Type B pancreatic cell (in vitro differentiated cells): ENCODE measurements at regions not wholly inside any gene's neighbourhood (a gene's known extent, or its start where the extent isn't known, plus 50 kb on each side); places are given as distances from the start of the nearest gene placed in this dataset.

Experiments used
- DNase-seq: peaks from one replicate; pipeline ENCODE4 v3.0.0; 2021; ENCODE audit warnings: mixed read lengths; ENCODE audit not compliant: unreplicated experiment; ENCODE audit errors: extremely low spot score
- H3K27ac Mint-ChIP-seq: 2 replicates; pipeline ENCODE4 v1.8.0; 2021; ENCODE audit warnings: mild to moderate bottlenecking, mixed read lengths
- H3K27me3 Mint-ChIP-seq: 2 replicates; pipeline ENCODE4 v1.8.0; 2021; ENCODE audit warnings: mixed read lengths
- H3K36me3 Mint-ChIP-seq: 2 replicates; pipeline ENCODE4 v1.8.0; 2021; ENCODE audit warnings: mixed read lengths
- H3K4me1 Mint-ChIP-seq: one replicate; pipeline ENCODE4 v1.8.0; 2021; ENCODE audit warnings: mixed read lengths; ENCODE audit not compliant: unreplicated experiment
- H3K4me3 Mint-ChIP-seq: 2 replicates; pipeline ENCODE4 v1.8.0; 2021; ENCODE audit warnings: mild to moderate bottlenecking, mixed read lengths
- H3K9me3 Mint-ChIP-seq: 2 replicates; pipeline ENCODE4 v1.8.0; 2021; ENCODE audit warnings: mixed read lengths
- TF ChIP-seq, protein P1 (sequence below): fragments of 200-600 bp; sonication (generic); conservative IDR thresholded peaks from 2 replicates; pipeline ENCODE4 v1.5.0; 2021; ENCODE audit warnings: antibody characterized with exemption, mild to moderate bottlenecking

DNA sequence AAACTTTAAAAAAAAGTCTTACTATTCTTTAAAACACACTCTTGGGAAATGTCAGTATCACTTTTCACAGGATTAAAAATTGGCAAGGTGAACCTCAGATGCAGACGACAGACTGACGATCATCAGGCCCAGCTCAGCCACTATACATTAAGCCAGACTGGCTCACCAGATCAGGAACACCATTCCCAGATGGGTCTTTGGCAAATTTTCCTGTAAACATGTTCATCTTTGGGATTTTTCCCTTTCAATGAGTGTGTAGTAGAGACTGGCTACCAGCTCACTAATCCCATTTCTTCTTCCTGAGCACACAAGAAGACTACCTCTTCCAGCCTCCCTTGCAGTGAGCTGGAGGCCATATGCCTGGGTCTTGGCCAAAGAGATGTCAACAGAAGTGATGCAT is 142.7 kb upstream of the CHST15 start:
- peaks cover under 1% of the 10 kb centered on the region for H3K36me3 Mint-ChIP-seq
- H3K4me1 Mint-ChIP-seq, result no peaks in the 10 kb centered on the region
- H3K27me3 Mint-ChIP-seq, result peaks cover 3% of the 10 kb centered on the region
- TF ChIP-seq, protein P1, sequence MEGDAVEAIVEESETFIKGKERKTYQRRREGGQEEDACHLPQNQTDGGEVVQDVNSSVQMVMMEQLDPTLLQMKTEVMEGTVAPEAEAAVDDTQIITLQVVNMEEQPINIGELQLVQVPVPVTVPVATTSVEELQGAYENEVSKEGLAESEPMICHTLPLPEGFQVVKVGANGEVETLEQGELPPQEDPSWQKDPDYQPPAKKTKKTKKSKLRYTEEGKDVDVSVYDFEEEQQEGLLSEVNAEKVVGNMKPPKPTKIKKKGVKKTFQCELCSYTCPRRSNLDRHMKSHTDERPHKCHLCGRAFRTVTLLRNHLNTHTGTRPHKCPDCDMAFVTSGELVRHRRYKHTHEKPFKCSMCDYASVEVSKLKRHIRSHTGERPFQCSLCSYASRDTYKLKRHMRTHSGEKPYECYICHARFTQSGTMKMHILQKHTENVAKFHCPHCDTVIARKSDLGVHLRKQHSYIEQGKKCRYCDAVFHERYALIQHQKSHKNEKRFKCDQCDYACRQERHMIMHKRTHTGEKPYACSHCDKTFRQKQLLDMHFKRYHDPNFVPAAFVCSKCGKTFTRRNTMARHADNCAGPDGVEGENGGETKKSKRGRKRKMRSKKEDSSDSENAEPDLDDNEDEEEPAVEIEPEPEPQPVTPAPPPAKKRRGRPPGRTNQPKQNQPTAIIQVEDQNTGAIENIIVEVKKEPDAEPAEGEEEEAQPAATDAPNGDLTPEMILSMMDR, result no peak
- H3K27ac Mint-ChIP-seq, result no peak overlapping the region
- no peak for DNase-seq
- H3K9me3 Mint-ChIP-seq, result no peaks in the 10 kb centered on the region
- H3K4me3 Mint-ChIP-seq, result no peak overlapping the region

DNA sequence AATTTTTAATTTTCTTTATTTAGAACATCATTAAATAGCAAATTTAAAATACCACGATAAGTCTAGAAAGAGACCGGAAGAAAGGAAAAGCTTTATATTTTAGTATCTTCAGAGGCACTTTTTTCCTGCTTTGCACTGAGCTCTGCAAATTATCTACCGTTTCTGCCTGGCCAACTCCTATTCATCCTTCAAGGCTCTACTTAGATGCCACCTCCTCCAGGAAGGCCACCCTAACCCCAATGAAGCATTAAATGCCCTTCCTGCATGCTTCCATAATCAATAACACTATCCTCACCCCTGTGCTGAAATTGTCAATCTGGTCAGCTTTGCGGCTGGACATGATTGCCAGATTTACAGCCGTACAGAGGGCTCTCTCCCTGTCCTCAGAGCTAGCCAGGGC is 141.8 kb upstream of the CHST15 start:
- DNase-seq, result no peak
- H3K36me3 Mint-ChIP-seq, result peaks cover 4% of the 10 kb centered on the region
- H3K27ac Mint-ChIP-seq, result no peak overlapping the region
- H3K4me1 Mint-ChIP-seq, result no peaks in the 10 kb centered on the region
- H3K9me3 Mint-ChIP-seq, result no peaks in the 10 kb centered on the region
- TF ChIP-seq, protein P1, result no peak
- H3K27me3 Mint-ChIP-seq, result peaks cover 6% of the 10 kb centered on the region
- no peak overlapping the region for H3K4me3 Mint-ChIP-seq

DNA sequence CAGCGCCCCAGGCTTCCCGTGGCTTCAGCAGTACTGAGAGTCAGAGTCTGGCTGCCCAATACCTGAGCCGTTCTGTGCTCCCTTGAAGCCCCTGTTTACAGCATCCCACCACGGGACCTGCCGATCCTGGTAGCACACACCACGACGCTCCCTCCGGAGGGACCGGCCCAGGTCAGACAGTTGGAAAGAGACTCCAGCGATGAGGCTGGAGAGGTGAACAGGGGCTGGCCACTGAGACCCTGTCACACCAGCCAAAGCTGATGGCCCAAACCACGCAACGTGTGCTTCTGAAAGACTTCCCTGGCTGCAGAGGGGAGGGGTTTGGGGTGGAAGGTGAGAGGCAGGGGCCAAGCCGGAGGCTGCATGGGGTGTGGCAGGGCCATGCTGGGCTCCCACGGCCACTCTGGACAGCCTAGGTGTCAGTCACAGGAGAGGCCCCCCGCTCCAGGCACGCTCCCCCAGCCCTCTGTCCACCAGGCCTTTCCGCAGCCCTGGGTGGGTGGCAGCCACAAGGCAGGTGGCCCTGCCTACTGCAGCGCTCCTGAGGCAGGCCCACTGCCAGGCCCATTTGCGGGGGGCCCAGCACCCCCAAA is 140.2 kb upstream of the CHST15 start:
- H3K27ac Mint-ChIP-seq, result no peak overlapping the region
- no peak overlapping the region for H3K4me3 Mint-ChIP-seq
- H3K9me3 Mint-ChIP-seq, result no peaks in the 10 kb centered on the region
- TF ChIP-seq, protein P1, result no peak
- DNase-seq, result no peak
- no peaks in the 10 kb centered on the region for H3K4me1 Mint-ChIP-seq
- H3K36me3 Mint-ChIP-seq, result peaks cover 4% of the 10 kb centered on the region
- H3K27me3 Mint-ChIP-seq, result peaks cover 3% of the 10 kb centered on the region

DNA sequence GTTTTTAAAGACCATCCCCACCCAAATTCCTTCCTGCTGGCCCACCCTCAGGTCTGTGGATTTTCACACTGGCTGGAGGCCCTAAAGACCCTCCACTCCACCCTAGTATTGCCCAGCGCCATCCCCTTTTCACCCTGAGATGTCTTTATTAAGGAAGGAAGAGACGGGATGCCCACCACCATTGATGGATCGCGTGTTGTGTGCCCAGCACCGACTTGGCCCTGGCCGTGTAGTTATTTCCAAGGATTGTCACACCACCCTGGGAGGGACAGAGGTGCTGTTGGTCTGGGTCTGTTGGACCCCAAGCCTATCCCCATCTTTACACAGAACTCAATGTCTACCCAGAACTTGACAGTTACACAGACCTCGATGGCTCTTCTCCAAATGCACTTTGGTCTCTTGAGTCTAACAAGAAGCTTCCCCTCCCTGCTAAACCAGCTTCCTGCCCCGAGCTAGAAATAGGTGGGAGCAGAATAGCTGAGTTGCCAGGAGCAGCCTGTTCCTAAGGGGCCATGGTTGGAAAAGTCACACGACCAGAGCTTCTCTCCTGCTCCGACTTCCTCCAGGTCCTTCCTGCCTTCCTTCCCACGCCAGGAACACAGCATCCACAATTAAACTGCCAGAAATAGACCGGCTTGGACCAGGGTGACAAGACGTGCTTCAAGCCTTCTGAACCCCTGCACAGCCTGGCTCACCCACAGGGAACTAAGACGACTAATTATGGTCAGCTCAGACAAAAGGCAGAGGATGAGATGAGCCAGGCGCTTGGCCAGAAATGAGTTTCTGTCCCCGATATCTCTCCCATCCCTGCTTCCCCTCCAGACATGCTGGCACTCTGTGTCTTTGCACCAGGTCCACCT is 139.5 kb upstream of the CHST15 start:
- H3K36me3 Mint-ChIP-seq, result peaks cover 4% of the 10 kb centered on the region
- no peaks in the 10 kb centered on the region for H3K4me1 Mint-ChIP-seq
- peaks cover 3% of the 10 kb centered on the region for H3K27me3 Mint-ChIP-seq
- H3K4me3 Mint-ChIP-seq, result no peak overlapping the region
- H3K27ac Mint-ChIP-seq, result no peak overlapping the region
- no peaks in the 10 kb centered on the region for H3K9me3 Mint-ChIP-seq
- TF ChIP-seq, protein P1, result no peak
- no peak for DNase-seq

DNA sequence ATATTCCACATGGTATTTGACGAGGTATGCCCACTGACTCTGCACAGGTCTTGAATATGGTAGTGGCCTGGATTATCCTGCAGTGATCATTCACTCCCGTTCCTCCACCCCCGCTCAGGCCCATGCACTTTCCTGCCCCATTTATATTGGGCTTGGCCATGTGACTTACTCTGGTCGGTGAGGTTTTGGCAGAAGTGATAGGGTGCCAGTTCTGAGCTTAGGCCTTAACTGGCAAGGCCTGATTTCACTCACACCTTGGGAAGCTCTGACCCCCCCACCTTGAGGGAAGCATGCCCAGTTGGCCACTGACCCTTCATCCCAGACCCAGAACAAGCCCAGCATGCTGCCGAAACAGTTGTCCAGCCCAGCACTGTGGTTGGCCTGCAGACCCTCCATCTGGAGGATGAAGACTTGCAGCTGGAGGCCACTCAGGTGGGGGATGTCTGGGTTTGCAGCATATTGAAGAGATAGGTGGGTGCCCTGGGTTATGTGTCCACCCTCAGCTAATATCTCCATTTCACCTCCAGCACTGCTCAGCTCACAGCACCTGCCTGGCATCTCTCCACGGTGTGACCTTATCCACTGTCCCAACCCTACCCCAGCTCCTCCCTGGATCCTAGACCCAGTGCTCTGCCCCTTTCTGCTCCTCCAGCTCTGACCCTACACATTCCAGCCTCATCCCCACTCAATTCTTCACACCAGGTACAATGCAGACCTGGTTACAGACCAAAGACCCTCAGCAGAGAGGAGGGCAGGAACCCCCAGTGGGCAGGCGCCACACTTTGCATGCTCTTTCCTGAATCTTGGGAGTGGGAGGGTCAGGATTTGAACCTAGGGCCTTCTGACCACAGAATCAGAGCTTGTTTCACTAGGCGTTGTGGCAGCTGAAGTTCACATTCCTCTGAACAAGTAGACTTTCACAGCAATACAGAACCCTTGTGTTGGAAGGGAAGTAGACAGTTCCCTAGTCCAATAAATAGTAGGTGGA is 138.1 kb upstream of the CHST15 start:
- TF ChIP-seq, protein P1, result no peak
- H3K36me3 Mint-ChIP-seq, result peaks cover 4% of the 10 kb centered on the region

More for the DNA sequence above, 138.1 kb upstream of the CHST15 start:
- Mint-ChIP-seq H3K27ac (peak overlapping the region; percentile 77), H3K4me1 (no peaks in the 10 kb centered on the region), H3K27me3 (peaks cover 3% of the 10 kb centered on the region), H3K4me3 (no peak overlapping the region), H3K9me3 (no peaks in the 10 kb centered on the region)
- DNase-seq, result no peak
